Left hindlimb (tissue), 1 donor: ENCODE measurements at regions not wholly inside any gene's neighbourhood (a gene's known extent, or its start where the extent isn't known, plus 50 kb on each side); places are given as distances from the start of the nearest gene placed in this dataset.

Experiments
- DNase-seq: peaks from one replicate; pipeline ENCODE4 v3.0.0-alpha.2; 2018

GRCh38 chr2:6301426-6301825 lies 564.3 kb downstream of the CMPK2 start:
- no peak for DNase-seq

GRCh38 chr2:6308986-6309385 lies 556.7 kb downstream of the CMPK2 start:
- DNase-seq: no peak

GRCh38 chr2:6309415-6310255 lies 556.1 kb downstream of the CMPK2 start:
- no peak for DNase-seq

DNA sequence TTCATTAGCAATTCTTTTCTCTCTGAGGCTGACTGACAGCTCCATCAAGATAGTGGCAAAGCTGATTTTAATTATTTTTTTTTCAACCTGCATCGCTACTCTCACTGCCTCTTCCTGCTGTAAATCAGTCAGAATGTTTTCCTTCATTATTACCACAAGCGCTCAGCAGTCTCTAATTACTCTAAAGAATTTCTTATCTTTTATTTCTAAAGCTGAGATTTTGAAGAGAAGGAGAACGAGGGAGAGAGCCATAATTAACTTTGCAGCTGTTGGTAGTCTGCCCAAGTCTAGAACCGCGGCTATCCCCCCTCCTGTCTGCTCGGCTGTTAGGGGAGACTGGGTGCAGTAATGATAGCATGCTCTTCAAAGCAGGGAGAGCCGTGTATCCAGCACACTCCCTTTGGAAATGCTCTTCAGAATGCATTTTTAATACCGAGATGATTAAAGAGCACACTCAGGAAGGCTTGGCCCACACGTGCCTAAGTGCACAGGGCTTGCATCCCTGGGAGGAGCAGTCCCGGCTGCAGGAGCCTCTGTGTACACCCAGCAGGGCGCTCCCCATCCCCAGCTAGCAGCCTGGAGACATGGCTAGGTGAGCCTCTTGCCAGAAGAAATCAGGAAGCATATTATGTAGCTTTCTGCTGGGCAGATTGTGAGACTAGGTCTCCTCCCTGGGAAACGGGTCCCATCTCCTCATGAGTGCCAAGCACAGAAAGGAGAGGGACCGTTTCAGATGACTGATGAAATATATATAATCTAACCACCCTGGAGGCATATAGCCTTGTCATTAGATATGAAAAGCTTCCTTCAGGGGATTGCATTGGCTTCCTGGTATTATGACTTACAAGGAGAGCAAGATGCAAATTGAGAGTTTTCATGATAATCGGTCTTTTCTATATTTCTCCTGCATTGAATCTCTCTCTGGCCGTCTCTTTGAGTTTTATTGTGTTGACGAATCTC lies 555.2 kb downstream of the CMPK2 start:
- no peak for DNase-seq

GRCh38 chr2:6312367-6312766 lies 553.3 kb downstream of the CMPK2 start:
- DNase-seq: no peak

- no peak for DNase-seq
These were observed 551.3 kb downstream of the CMPK2 start for GRCh38 chr2:6314218-6314960.

GRCh38 chr2:6325616-6326015 lies 540.1 kb downstream of the CMPK2 start:
- DNase-seq: no peak

DNA sequence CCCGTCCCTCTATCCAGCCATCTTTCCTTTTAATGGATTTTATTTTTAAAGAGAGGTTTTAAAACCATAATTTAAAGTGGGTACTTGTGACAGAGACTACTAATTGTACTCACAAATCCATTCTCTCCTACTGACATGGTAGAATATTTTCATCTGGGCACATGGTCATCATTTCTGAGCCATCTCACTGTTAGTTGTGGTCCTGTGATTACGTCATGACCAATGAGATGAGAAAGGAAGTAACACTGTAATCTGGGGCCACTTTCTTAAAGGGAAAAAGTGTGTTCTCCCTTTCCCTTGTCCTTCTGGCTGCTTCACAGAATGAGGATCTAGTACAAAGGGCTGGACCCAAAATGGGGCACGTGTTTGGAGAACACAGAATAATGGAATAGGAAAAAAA lies 538.7 kb downstream of the CMPK2 start:
- no peak for DNase-seq

DNA sequence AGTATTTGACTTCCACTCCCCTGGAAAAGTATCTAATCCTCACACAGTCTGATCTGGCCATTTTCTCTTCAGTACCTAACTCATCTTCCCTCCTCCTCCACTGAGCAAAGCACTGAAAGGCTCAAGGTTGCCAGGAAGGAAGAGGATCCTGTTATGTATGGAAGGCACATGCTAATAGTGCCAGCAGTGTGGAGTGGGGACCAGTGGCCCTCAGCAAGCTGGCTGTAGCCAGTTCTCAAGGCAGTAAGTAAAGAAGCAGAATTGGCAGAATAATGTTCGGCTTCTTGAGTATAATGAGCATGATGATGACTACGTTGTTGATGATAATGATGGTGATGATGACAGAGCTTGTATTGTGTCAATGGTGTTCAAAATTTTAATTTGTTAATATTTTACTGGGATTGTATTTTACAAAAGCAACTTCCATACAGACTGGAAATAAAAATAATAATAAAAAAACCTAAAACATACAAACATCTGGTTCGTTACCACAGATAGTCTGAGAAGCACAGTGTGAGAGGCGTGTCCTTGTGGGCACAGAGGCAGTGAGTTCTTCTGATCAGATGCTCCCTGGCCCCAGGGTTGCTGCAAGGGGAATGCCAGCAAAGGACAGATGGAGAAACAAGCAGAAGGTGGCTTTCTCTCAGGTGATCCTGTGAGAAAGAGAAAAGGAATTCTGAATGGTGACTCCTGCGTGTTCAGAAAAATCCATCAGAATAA lies 528.8 kb downstream of the CMPK2 start:
- no peak for DNase-seq

DNA sequence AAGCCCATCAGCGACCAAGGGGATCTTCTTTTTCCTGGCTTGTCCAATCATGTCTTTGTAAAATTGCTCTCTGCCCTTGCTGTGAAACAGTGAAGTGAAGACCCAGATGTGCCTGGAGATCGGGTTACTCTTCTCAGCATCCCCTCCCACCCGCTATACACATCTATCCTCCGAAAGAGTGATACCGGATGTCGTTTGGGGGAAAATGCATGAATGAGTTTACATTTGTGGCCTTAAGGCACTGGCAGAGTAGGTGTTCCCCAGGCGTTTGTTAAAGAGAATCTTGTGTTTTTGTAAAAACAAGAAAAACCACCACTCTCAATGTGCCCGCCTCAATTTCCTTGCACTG lies 528.3 kb downstream of the CMPK2 start:
- no peak for DNase-seq

DNA sequence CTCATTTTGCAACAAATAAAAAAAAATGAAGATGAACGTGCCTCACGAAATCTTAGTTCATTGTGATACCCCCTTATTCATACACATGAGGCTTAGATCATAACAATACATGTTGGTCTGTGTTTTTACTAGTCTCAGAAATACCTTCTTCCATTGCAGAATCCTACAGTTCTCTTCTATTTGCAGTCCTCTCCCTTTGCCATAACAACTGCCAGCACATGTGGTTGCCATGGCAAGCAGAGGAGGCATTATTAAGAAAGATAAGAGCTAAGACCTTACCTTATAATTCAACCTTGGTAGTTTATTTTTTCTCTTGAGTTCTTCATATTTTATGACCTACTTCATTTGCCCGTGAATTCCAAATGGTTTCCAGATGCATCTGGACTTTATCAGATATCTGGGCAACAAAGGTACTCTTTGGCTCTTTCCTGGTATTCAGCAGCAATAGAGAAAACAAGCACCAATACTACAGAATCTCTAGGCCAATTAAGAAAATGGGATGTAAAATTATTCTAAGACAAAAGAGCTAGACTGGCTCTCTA lies 524.0 kb downstream of the CMPK2 start:
- no peak for DNase-seq

- no peak for DNase-seq
These were observed 523.3 kb downstream of the CMPK2 start for GRCh38 chr2:6342273-6342920.

- no peak for DNase-seq
These were observed 522.6 kb downstream of the CMPK2 start for GRCh38 chr2:6343076-6343475.

DNA sequence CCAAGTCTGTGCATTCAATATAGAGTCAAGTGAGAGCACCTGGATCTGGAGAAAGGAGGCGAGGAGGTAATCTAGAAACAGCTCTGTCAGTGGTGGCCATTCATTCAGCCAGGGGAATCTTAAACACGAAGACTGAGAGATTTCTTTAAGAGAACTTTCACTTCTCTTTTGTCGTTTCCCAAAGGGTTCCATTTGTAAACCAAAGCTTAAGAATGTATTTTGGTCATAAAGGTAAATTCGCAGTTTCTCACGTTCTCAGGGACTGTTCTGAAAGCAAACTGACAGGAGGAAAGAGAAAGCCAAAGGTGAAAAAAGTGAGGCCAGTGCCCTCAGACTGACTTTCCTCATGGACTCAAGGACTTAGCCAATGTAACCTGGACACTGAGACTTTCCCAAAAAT lies 513.5 kb downstream of the CMPK2 start:
- no peak for DNase-seq

- DNase-seq: peak; percentile 65
These were observed 512.7 kb downstream of the CMPK2 start for GRCh38 chr2:6352906-6353515.

DNA sequence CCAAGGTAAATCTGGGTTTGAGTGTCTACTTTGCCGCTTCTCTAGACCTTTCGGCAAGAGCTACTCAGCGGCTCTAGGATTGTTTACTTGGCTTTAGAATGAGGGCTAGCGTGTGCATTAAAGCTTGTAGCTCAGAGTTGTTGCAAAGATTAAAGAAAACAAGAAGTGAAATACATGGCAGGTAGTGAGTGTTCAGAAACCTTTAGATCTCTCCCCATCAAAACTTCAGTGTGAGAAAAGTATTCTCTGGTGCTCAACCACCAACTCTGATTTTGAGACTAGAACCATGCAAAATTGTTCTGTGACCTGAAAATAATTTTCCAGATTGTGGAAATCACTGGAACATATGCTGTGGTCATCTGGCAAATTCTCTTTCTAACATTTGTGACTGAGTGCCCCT lies 512.0 kb downstream of the CMPK2 start:
- no peak for DNase-seq

DNA sequence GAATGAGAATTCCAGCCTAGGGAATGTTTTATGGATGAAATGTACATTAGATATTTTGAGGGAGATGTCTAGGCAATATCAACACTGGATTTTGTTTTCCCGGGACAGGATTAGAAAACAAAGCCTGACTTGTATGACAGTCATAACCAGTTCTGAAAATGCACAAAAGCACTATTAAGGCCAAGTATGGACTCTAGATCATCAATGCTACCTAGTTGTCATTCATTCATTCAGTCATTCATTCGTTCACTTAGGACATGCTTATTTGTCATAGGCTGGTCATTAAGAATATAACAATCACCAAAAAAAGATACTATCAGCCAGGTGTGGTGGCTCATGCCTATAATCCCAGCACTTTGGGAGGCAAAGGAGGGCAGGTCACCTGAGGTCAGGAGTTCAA lies 511.2 kb downstream of the CMPK2 start:
- no peak for DNase-seq

DNA sequence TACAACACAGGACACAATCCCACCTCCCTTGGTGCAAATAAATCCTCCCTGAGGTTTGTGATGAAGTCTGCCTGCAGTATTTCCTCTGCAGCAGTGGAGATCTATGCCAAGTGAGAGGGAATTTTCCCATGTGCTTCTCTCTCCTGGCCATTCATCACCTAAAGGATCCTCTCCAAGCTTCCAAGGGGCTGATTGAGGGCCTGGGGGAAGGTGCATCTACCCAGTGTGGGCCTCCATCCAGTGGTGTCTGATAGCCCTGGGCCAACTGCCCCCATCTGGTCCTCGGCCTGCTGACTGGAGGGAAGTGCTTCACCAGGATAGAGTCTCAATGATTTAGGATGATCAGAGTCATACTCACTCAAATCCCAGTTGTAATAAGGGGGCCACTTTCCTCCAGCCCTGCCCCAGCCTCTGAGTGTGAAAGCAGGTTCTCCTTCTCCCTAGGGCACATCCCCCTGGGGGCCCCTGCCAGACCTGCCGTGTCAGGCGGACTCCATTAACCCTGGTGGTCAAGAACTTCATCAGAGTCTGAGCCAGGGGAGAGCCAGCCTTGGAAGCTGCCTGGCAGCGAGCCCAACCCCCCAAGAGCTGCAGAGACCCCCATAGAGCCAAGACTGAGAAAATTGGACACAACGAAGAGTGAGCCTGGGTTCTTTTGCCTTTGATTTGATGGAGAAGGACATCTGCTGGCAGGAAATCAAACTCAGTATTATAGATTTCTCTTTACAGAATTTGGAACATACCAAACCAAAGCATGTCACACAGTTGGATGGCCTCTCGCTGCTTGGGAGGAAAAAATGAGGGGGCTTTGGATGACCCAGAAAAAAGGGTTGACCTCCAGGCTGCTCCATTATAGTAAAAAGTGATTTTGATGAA lies 509.6 kb downstream of the CMPK2 start:
- no peak for DNase-seq

- no peak for DNase-seq
These were observed 507.2 kb downstream of the CMPK2 start for GRCh38 chr2:6358546-6358945.

DNA sequence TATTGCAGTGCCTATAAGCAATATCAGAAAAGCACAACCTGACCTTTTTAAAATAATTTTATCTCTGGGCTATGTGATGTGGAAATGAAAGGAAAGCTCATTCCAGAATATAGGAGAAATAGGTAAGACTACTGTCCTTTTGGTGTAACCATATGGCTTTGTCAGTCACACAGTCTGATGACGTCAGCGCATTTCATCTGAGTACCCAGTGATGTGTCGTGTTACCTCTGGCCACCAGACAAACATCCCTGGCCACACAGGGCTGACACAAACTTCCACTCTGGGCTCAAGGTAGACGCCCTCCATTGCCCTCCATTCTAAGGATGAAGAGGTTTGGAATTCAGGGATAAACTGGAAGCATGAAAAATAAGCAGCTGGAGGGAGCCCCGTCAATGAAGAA lies 506.7 kb downstream of the CMPK2 start:
- DNase-seq: no peak
